ENCODE measurements at regions not wholly inside any gene's neighbourhood (a gene's known extent, or its start where the extent isn't known, plus 50 kb on each side); places are given as distances from the start of the nearest gene placed in this dataset.

DNA sequence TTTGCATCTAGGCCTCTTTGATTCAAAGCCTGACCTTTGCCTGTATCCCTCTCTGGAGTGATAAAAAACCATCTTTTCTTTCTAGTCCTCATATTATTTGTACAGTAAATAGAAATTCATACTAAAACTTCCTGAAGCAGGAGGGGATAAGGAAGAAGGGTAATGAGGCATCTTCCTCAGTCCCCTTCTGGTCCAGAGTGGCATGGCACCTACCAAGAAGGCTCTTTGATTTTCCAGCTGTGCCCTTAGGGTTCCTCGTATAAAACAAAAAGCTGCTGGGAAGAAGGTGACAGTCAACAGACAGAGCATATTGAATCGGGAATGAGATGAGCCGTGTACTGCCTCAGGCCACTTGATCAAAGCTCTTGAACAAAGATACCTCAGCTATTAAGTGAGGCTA lies 71.9 kb upstream of the SPDL1 start:
- TF ChIP-seq, protein P1, sequence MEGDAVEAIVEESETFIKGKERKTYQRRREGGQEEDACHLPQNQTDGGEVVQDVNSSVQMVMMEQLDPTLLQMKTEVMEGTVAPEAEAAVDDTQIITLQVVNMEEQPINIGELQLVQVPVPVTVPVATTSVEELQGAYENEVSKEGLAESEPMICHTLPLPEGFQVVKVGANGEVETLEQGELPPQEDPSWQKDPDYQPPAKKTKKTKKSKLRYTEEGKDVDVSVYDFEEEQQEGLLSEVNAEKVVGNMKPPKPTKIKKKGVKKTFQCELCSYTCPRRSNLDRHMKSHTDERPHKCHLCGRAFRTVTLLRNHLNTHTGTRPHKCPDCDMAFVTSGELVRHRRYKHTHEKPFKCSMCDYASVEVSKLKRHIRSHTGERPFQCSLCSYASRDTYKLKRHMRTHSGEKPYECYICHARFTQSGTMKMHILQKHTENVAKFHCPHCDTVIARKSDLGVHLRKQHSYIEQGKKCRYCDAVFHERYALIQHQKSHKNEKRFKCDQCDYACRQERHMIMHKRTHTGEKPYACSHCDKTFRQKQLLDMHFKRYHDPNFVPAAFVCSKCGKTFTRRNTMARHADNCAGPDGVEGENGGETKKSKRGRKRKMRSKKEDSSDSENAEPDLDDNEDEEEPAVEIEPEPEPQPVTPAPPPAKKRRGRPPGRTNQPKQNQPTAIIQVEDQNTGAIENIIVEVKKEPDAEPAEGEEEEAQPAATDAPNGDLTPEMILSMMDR (IDR thresholded peaks at IDR 0.05), result no peak
- TF ChIP-seq MYBL2 (CRISPR knock-in tag; IDR thresholded peaks at IDR 0.05), result no peak

All from WTC11 (cell line).